WTC11 (cell line): ENCODE measurements at regions not wholly inside any gene's neighbourhood (a gene's known extent, or its start where the extent isn't known, plus 50 kb on each side); places are given as distances from the start of the nearest gene placed in this dataset.
"Not testable (repeated sequence)": the region's sequence is repeated elsewhere in the genome, so short reads cannot be mapped to it uniquely, and the experiment has no call there.

Source experiments
- ATAC-seq: fragments of 200-7000 bp; cut with Tn5 transposase; 2 replicates; pipeline ENCODE4 v1.10.0; 2021; ENCODE audit warnings: mild to moderate bottlenecking, moderate library complexity
- CTCF ChIA-PET: fragments of 300-600 bp; sonication (Branson Sonifier 250); formaldehyde crosslinking; loops from one replicate; lab custom pipeline; 2021; ENCODE audit warnings: antibody characterized with exemption; lab: Charles Lee
- POLR2A ChIA-PET: fragments of 350-600 bp; sonication (Branson Sonifier 250); formaldehyde crosslinking; loops from one replicate; lab custom pipeline; 2021; ENCODE audit warnings: antibody characterized with exemption; lab: Charles Lee
- DNase-seq: peaks from one replicate; pipeline ENCODE4 v3.0.0; 2021; ENCODE audit warnings: low spot score
- H3K27ac Mint-ChIP-seq: 2 replicates; pipeline ENCODE4 v1.8.0; 2021; ENCODE audit warnings: mixed read lengths
- H3K27me3 Mint-ChIP-seq: 2 replicates; pipeline ENCODE4 v1.8.0; 2021; ENCODE audit warnings: low read depth, mild to moderate bottlenecking, moderate library complexity, mixed read lengths
- H3K36me3 Mint-ChIP-seq: 2 replicates; pipeline ENCODE4 v1.8.0; 2021; ENCODE audit warnings: mixed read lengths
- H3K4me1 Mint-ChIP-seq: 2 replicates; pipeline ENCODE4 v1.8.0; 2022; ENCODE audit warnings: mixed read lengths
- H3K4me3 Mint-ChIP-seq: 2 replicates; pipeline ENCODE4 v1.8.0; 2021; ENCODE audit warnings: mild to moderate bottlenecking, moderate library complexity, mixed read lengths
- H3K9me3 Mint-ChIP-seq: 2 replicates; pipeline ENCODE4 v1.8.0; 2021; ENCODE audit warnings: mixed read lengths
- AFF4 ChIP-seq: sonication (generic); formaldehyde crosslinking; IDR thresholded peaks from 2 replicates; pipeline ENCODE4 v1.8.1; 2023; ENCODE audit warnings: mild to moderate bottlenecking, missing genetic modification reagents, borderline replicate concordance
- CBFB ChIP-seq: sonication (generic); formaldehyde crosslinking; IDR thresholded peaks from 2 replicates; pipeline ENCODE4 v1.8.1; 2022; ENCODE audit warnings: mild to moderate bottlenecking, low read depth, missing genetic modification reagents
- CTCF ChIP-seq: fragments of 200-600 bp; IDR thresholded peaks from 2 replicates; pipeline ENCODE4 v1.8.0; 2022; ENCODE audit warnings: antibody characterized with exemption
- E2F4 ChIP-seq: sonication (generic); formaldehyde crosslinking; IDR thresholded peaks from 2 replicates; pipeline ENCODE4 v1.8.1; 2022; ENCODE audit warnings: low read depth, mild to moderate bottlenecking, moderate library complexity, missing genetic modification reagents, borderline replicate concordance
- ERG ChIP-seq: fragments of 250-450 bp; sonication (Bioruptor Pico); IDR thresholded peaks from 2 replicates; pipeline ENCODE4 v1.8.0; 2021; ENCODE audit warnings: mild to moderate bottlenecking
- JAZF1 ChIP-seq: fragments of 250-450 bp; sonication (Bioruptor Pico); IDR thresholded peaks from 2 replicates; pipeline ENCODE4 v1.9.0; 2021; ENCODE audit warnings: moderate library complexity, mild to moderate bottlenecking, inconsistent platforms
- MAX ChIP-seq: sonication (generic); formaldehyde crosslinking; IDR thresholded peaks from 2 replicates; pipeline ENCODE4 v1.8.0; 2022; ENCODE audit warnings: mild to moderate bottlenecking, missing genetic modification reagents
- ZNF232 ChIP-seq: sonication (generic); formaldehyde crosslinking; IDR thresholded peaks from 2 replicates; pipeline ENCODE4 v1.8.0; 2022; ENCODE audit warnings: mild to moderate bottlenecking, missing genetic modification reagents
- ZNF396 ChIP-seq: fragments of 250-450 bp; sonication (Bioruptor Pico); IDR thresholded peaks from 2 replicates; pipeline ENCODE4 v1.8.0; 2021; ENCODE audit warnings: mild to moderate bottlenecking, moderate library complexity, borderline replicate concordance
- ZNF532 ChIP-seq: fragments of 250-450 bp; sonication (Bioruptor Pico); IDR thresholded peaks from 2 replicates; pipeline ENCODE4 v1.9.0; 2021; ENCODE audit warnings: mild to moderate bottlenecking, borderline replicate concordance

- Mint-ChIP-seq H3K36me3 (peaks cover 10% of the 10 kb centered on the region), H3K4me1 (peaks cover 37% of the 10 kb centered on the region), H3K9me3 (peaks cover 17% of the 10 kb centered on the region), H3K27ac (no peak overlapping the region), H3K4me3 (no peak overlapping the region), H3K27me3 (peaks cover 7% of the 10 kb centered on the region)
- CTCF ChIA-PET, result interaction anchor here (0.7 to 1.7 kb wide), 7 partner anchors 24 to 632 kb away, joined by 3 to 6 read pairs (median 4); no protein-coding TSS in a partner anchor
- no peak for TF ChIP-seq AFF4
- no peak for TF ChIP-seq ZNF396 (CRISPR knock-in tag)
- no peak for TF ChIP-seq ZNF232 (CRISPR knock-in tag)
- no peak for TF ChIP-seq E2F4 (CRISPR knock-in tag)
- TF ChIP-seq CBFB (CRISPR knock-in tag), result no peak
- no peak for TF ChIP-seq ERG (CRISPR knock-in tag)
- ATAC-seq, result no peak
- no peak for DNase-seq
- POLR2A ChIA-PET, result no interaction called here
Observed at GRCh38 chr22:48918585-48919186, 909.0 kb downstream of the BRD1 start.

GRCh38 chr22:48912356-48913066, 915.2 kb downstream of the BRD1 start:
- ATAC-seq, CTCF ChIA-PET: not testable (repeated sequence)

GRCh38 chr22:48911647-48912046, 916.0 kb downstream of the BRD1 start:
- Mint-ChIP-seq H3K27me3 (peaks cover 34% of the 10 kb centered on the region), H3K4me1 (peaks cover 29% of the 10 kb centered on the region), H3K9me3 (peaks cover 10% of the 10 kb centered on the region)
- H3K36me3 Mint-ChIP-seq, CTCF ChIA-PET, H3K27ac Mint-ChIP-seq, DNase-seq, ATAC-seq, POLR2A ChIA-PET, H3K4me3 Mint-ChIP-seq: not testable (repeated sequence)

More at GRCh38 chr22:48912356-48913066, 915.2 kb downstream of the BRD1 start:
- peaks cover 31% of the 10 kb centered on the region for H3K4me1 Mint-ChIP-seq
- H3K36me3 Mint-ChIP-seq, result peaks cover 10% of the 10 kb centered on the region
- POLR2A ChIA-PET, H3K27ac Mint-ChIP-seq, H3K4me3 Mint-ChIP-seq, DNase-seq: not testable (repeated sequence)
- H3K9me3 Mint-ChIP-seq, result peaks cover 17% of the 10 kb centered on the region
- peaks cover 34% of the 10 kb centered on the region for H3K27me3 Mint-ChIP-seq

GRCh38 chr22:48911067-48911466, 916.6 kb downstream of the BRD1 start:
- H3K36me3 Mint-ChIP-seq, H3K27ac Mint-ChIP-seq, ATAC-seq, CTCF ChIA-PET, DNase-seq, H3K4me3 Mint-ChIP-seq, H3K9me3 Mint-ChIP-seq, POLR2A ChIA-PET: not testable (repeated sequence)
- peaks cover 29% of the 10 kb centered on the region for H3K4me1 Mint-ChIP-seq
- H3K27me3 Mint-ChIP-seq, result peaks cover 34% of the 10 kb centered on the region

GRCh38 chr22:48908547-48908946, 919.1 kb downstream of the BRD1 start:
- Mint-ChIP-seq H3K4me3 (no peak overlapping the region), H3K9me3 (no peaks in the 10 kb centered on the region), H3K36me3 (no peaks in the 10 kb centered on the region; the same call in 1 of the 2 replicates), H3K27me3 (peaks cover 34% of the 10 kb centered on the region), H3K27ac (no peak overlapping the region), H3K4me1 (peaks cover 8% of the 10 kb centered on the region)
- no peak for DNase-seq
- POLR2A ChIA-PET, result interaction anchor here (0.6 kb wide), 1 partner anchor 121 kb away, joined by 3 read pairs; no protein-coding TSS in a partner anchor
- CTCF ChIA-PET, result interaction anchor here (1.2 kb wide), 1 partner anchor 15 kb away, joined by 3 read pairs; no protein-coding TSS in a partner anchor
- no peak for ATAC-seq
- TF ChIP-seq JAZF1 (CRISPR knock-in tag), result no peak
- TF ChIP-seq CTCF, result no peak
- no peak for TF ChIP-seq MAX (CRISPR knock-in tag)
- no peak for TF ChIP-seq ZNF532
